ENCODE measurements at regions not wholly inside any gene's neighbourhood (a gene's known extent, or its start where the extent isn't known, plus 50 kb on each side); places are given as distances from the start of the nearest gene placed in this dataset.

GRCh38 chrX:124497386-124497785 is 151.0 kb downstream of the SH2D1A start:
- WGBS (ENCODE audit: insufficient coverage, low coverage, low lambda C conversion rate, missing lambda C conversion rate): 45% methylated on average over 4 of the region's 4 CpGs
- Histone ChIP-seq H3K27ac (no peak overlapping the region), H3K4me3 (no peak overlapping the region), H3K4me1 (no peaks in the 10 kb centered on the region), H3K36me3 (no peaks in the 10 kb centered on the region), H3K27me3 (no peaks in the 10 kb centered on the region), H3K9me3 (no peaks in the 10 kb centered on the region)
- TF ChIP-seq CTCF (IDR thresholded peaks at IDR 0.05) (no peak), POLR2A (IDR thresholded peaks at IDR 0.05) (no peak)
- no peak for ATAC-seq
- no peak for DNase-seq
- intact Hi-C loops (cut with DNase I): no loop called here

- Histone ChIP-seq H3K27me3 (no peaks in the 10 kb centered on the region), H3K36me3 (no peaks in the 10 kb centered on the region), H3K4me1 (no peaks in the 10 kb centered on the region), H3K4me3 (no peak overlapping the region), H3K9me3 (no peaks in the 10 kb centered on the region), H3K27ac (no peak overlapping the region)
- intact Hi-C loops (cut with DNase I): no loop called here
- no peak for DNase-seq
- WGBS (ENCODE audit: insufficient coverage, low coverage, low lambda C conversion rate, missing lambda C conversion rate): 39% methylated on average over 5 of the region's 5 CpGs
- TF ChIP-seq CTCF (IDR thresholded peaks at IDR 0.05) (no peak), POLR2A (IDR thresholded peaks at IDR 0.05) (no peak)
- ATAC-seq: no peak
These were observed 155.2 kb downstream of the SH2D1A start for GRCh38 chrX:124501586-124501985.

GRCh38 chrX:124502166-124502565 is 155.8 kb downstream of the SH2D1A start:
- no peak for TF ChIP-seq POLR2A (IDR thresholded peaks at IDR 0.05)
- no peak for TF ChIP-seq CTCF (IDR thresholded peaks at IDR 0.05)
- 21% methylated on average over 2 of the region's 2 CpGs for WGBS (ENCODE audit: insufficient coverage, low coverage, low lambda C conversion rate, missing lambda C conversion rate)
- Histone ChIP-seq H3K4me1 (no peaks in the 10 kb centered on the region), H3K36me3 (no peaks in the 10 kb centered on the region), H3K27ac (no peak overlapping the region), H3K27me3 (no peaks in the 10 kb centered on the region), H3K9me3 (no peaks in the 10 kb centered on the region), H3K4me3 (no peak overlapping the region)
- ATAC-seq: no peak
- no peak for DNase-seq
- intact Hi-C loops (cut with DNase I): no loop called here

- DNase-seq (no peak), ATAC-seq (no peak)
- H3K4me1 ChIP-seq: no peaks in the 10 kb centered on the region
- TF ChIP-seq CTCF (IDR thresholded peaks at IDR 0.05): no peak
- TF ChIP-seq POLR2A (IDR thresholded peaks at IDR 0.05): no peak
- intact Hi-C loops (cut with DNase I): no loop called here
- H3K4me3 ChIP-seq: no peak overlapping the region
- H3K9me3 ChIP-seq: no peaks in the 10 kb centered on the region
- H3K27ac ChIP-seq: no peak overlapping the region
- 76% methylated on average over 3 of the region's 3 CpGs for WGBS (ENCODE audit: insufficient coverage, low coverage, low lambda C conversion rate, missing lambda C conversion rate)
- no peaks in the 10 kb centered on the region for H3K27me3 ChIP-seq
- no peaks in the 10 kb centered on the region for H3K36me3 ChIP-seq
These were observed 156.2 kb downstream of the SH2D1A start for GRCh38 chrX:124502599-124502998.

All from right lobe of liver (tissue), 6 donors.